GM12864 (cell line): ENCODE measurements at regions not wholly inside any gene's neighbourhood (a gene's known extent, or its start where the extent isn't known, plus 50 kb on each side); places are given as distances from the start of the nearest gene placed in this dataset.

Experiments
- DNase-seq: peaks from one replicate; pipeline ENCODE4 v3.0.0-alpha.2; 2011; ENCODE audit warnings: low read depth
- H3K4me3 ChIP-seq: 2 replicates; pipeline ENCODE4 v1.5.1; 2011; ENCODE audit warnings: mild to moderate bottlenecking, low read depth, low read length, control low read depth
- CTCF ChIP-seq: IDR thresholded peaks from 2 replicates; pipeline ENCODE4 v1.5.1; 2011; ENCODE audit warnings: low read depth, mild to moderate bottlenecking, moderate library complexity, low read length, control low read depth, inconsistent platforms; ENCODE audit errors: missing control alignments

- no peak for TF ChIP-seq CTCF
- H3K4me3 ChIP-seq: no peak overlapping the region
- no peak for DNase-seq
Measured at GRCh38 chr15:94815914-94816313, 584.6 kb downstream of the MCTP2 start.

- no peak for TF ChIP-seq CTCF
- no peak for DNase-seq
- no peak overlapping the region for H3K4me3 ChIP-seq
Measured at GRCh38 chr15:94829887-94830884, 598.8 kb downstream of the MCTP2 start.

GRCh38 chr15:94834000-94834399 is 602.6 kb downstream of the MCTP2 start:
- DNase-seq: no peak
- no peak overlapping the region for H3K4me3 ChIP-seq
- no peak for TF ChIP-seq CTCF

- no peak for DNase-seq
- TF ChIP-seq CTCF: no peak
- no peak overlapping the region for H3K4me3 ChIP-seq
Measured at GRCh38 chr15:94834494-94834893, 603.1 kb downstream of the MCTP2 start.

- DNase-seq: no peak
- H3K4me3 ChIP-seq: no peak overlapping the region
- TF ChIP-seq CTCF: no peak
Measured at GRCh38 chr15:94838281-94838680, 606.9 kb downstream of the MCTP2 start.

- TF ChIP-seq CTCF: no peak
- DNase-seq: no peak
- H3K4me3 ChIP-seq: no peak overlapping the region
Measured at GRCh38 chr15:94840794-94841783, 609.7 kb downstream of the MCTP2 start.
